NOMO-1 treated with DMSO at 0.1 percent for 48 hours (cell line): ENCODE measurements at regions not wholly inside any gene's neighbourhood (a gene's known extent, or its start where the extent isn't known, plus 50 kb on each side); places are given as distances from the start of the nearest gene placed in this dataset.
"Not testable (repeated sequence)": the region's sequence is repeated elsewhere in the genome, so short reads cannot be mapped to it uniquely, and the experiment has no call there.

Experiments used
- DNase-seq: peaks from one replicate; lab custom pipeline; 2025; ENCODE audit not compliant: unreplicated experiment; lab: John Stamatoyannopoulos, UW

DNA sequence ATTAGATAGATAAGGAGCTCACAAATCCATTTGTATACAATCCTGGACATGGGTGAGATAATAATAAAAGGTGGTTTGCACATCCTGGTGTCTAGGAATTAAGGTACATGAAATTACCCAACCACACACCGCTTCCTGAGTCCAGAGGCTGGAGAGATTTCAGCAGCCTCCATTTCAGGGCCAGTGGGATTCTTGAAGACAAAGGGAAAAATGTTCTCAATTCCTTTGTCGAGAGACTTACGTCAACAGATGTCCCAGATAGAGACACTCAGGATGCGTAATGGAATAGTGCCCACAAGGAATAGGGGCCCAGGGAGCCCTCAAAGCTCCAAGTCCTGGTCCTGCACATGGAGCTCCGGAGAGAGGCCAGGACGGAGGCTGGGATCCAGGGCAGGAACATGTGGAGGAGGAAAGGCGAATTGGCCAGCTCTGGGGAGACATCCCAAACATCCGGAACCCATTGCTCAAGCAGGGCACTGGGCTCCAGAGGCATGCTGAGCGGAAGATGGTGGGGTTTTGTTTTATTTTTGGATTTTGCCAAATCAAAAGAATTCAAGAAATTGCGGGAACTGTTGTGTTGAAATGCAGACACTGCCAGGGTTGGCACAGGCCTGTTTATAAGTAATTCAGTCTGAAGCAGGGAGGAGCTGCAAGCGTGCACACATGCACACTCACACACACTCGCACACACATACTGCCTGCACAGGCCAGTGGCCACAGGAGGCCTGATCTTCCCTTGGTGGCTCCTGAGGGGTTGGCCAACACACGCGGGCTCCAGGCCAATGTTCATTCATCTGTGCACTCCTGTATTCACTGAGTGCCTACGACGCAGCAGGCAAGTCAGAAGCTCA is 97.2 kb downstream of the NOG start:
- DNase-seq = no peak

DNA sequence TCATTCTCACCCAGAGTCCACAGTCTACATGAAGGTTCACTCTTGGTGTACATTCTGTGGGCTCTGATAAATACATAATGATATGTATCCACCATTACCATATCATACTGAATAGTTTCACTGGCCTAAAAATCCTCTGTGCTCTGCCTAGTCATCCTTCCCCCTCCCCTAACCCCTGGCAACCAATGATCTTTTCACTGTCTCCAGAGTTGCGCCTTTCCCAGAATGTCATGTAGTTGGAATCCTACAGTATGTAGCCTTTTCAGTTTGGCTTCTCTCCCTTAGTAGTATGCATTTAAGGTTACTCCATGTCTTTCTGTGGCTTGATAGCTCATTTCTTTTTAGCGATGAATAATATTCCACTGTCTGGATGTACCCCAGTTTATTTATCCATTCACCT is 101.3 kb downstream of the NOG start:
- DNase-seq = no peak

DNA sequence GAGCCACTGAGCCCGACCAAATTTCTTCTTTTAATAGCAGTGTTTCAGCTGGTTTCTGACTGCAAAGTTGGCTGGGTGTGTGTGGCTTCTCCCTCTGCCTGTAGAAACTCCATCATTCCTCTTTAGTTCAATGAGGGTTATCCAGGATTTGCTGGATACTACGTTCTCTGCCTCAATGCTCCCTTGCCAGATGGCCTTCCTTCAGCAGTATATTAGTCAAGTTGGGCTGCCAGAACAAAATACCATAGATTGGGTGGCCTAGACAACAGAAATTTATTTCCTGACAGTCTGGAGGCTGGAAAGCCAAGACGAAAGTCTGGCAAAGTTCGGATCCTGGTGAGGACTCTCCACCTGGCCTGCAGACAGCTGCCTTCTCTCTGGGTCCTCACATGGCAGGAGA is 103.7 kb downstream of the NOG start:
- no peak for DNase-seq

- DNase-seq = no peak
These were observed 105.8 kb downstream of the NOG start for GRCh38 chr17:56699186-56699894.

GRCh38 chr17:56700919-56701420 is 107.5 kb downstream of the NOG start:
- DNase-seq = no peak

GRCh38 chr17:56707312-56708219 is 114.1 kb downstream of the NOG start:
- DNase-seq = no peak

- no peak for DNase-seq
These were observed 114.7 kb downstream of the NOG start for GRCh38 chr17:56708220-56708558.

DNA sequence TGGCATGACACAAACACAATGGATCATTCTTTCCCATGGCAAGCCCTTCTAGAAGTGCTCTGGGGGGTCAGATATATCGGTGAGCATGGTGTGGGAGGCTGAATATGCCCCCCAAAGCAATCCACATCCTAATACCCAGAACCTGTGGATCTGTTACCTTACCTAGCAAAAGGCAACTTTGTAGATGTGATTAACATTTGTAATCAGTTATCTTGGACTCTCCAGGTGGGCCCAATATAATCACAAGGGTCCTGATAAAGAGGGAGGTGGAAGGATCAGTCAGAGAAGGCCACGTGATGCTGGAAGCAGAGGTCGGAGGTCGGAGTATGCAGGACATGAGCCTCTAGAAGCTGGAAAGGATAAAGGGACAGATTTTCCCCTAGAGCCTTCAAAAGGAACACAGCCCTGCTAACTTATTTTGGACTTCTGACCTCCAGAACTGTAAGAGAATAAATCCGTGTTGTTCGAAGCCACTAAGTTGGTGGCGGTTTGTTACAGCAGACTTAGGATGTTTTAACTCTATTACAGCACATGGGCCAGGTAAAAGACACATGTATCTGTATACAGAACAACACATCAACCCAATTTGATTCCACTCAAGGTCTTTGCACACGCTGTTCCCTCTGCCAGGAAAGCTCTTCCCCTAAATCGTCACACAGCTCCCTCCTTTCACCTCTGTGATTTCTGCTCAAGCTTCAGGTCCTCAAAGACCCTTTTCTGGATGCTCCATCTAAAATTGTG is 115.3 kb downstream of the NOG start:
- DNase-seq = no peak

DNA sequence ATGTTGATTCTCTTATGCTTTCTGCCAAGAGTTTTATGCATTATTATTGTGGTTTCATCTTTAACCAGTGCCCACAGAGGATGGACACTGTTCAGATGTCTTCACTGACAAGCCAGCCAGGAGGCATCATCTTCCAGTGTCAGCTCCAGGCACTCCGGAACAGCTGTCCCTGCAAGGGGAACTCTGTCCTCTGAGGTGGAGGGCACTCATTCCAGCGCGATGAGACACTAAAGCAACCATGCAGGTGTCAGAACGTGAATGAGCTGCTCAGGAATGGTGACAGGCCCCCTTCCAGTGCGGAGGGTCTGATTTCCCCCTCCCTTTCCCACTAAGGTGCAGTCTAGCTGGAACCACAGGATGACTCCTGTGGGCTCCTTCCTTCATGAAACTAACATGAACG is 117.5 kb downstream of the NOG start:
- DNase-seq = no peak

GRCh38 chr17:56715613-56716357 is 117.9 kb downstream of the C17orf67 start:
- peak; percentile 98 for DNase-seq

GRCh38 chr17:56717471-56717870 is 116.2 kb downstream of the C17orf67 start:
- DNase-seq = no peak

- no peak for DNase-seq
These were observed 115.2 kb downstream of the C17orf67 start for GRCh38 chr17:56718515-56718914.

GRCh38 chr17:56723421-56723820 is 110.3 kb downstream of the C17orf67 start:
- no peak for DNase-seq

GRCh38 chr17:56724664-56725063 is 109.1 kb downstream of the C17orf67 start:
- no peak for DNase-seq

- DNase-seq = no peak
These were observed 108.6 kb downstream of the C17orf67 start for GRCh38 chr17:56725144-56725543.

- DNase-seq = no peak
These were observed 105.7 kb downstream of the C17orf67 start for GRCh38 chr17:56727876-56728617.

DNA sequence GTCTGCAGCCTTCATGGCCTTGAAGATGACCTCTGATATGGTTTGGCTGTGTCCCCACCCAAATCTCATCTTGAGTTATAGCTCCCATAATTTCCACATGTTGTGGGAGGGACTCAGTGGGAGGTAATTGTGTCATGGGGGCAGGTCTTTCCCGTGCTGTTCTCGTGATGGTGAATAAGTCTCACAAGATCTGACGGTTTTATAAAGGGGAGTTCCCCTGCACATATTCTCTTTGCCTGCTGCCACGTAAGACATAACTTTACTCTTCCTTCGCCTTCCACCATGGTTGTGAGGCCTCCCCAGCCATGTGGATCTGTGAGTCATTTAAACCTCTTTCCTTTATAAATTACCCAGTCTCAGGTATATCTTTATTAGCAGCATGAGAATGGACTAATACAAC is 102.6 kb downstream of the C17orf67 start:
- DNase-seq = not testable (repeated sequence)

DNA sequence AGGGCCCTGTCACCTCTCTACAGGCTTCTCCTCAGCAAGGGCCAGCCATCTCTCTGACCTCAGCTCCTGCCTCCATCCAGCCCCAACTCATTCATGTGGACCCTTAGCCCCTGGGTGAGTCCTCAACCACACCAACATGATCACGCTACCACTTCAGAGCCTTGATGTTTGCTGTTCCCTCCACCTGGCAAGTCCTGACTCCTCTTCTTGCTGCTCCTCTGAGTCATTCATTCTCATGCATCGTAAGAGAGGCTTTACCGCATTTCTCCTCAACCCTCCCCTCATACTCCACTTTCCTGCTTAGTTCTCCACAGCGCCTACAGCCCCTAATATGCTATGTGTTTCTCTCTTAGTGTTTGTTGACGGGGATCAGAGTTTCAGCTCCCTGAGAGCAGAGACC is 99.9 kb downstream of the C17orf67 start:
- no peak for DNase-seq

GRCh38 chr17:56735842-56736241 is 97.9 kb downstream of the C17orf67 start:
- DNase-seq = no peak
